Neural progenitor cell (in vitro differentiated cells): ENCODE measurements at regions not wholly inside any gene's neighbourhood (a gene's known extent, or its start where the extent isn't known, plus 50 kb on each side); places are given as distances from the start of the nearest gene placed in this dataset.

Experiments used
- EZH2 ChIP-seq: fragments of 200-600 bp; sonication (generic); IDR thresholded peaks from 2 replicates; pipeline ENCODE4 v1.6.1; 2017; ENCODE audit warnings: antibody characterized with exemption, mild to moderate bottlenecking, moderate library complexity
- EZH2phosphoT487 ChIP-seq: fragments of 200-600 bp; sonication (generic); IDR thresholded peaks from 2 replicates; pipeline ENCODE4 v1.6.1; 2017; ENCODE audit warnings: antibody characterized with exemption
- TF ChIP-seq, protein P1 (sequence below): fragments of 200-600 bp; sonication (generic); IDR thresholded peaks from 2 replicates; pipeline ENCODE4 v1.5.1; 2017; ENCODE audit warnings: antibody characterized with exemption, mild to moderate bottlenecking

DNA sequence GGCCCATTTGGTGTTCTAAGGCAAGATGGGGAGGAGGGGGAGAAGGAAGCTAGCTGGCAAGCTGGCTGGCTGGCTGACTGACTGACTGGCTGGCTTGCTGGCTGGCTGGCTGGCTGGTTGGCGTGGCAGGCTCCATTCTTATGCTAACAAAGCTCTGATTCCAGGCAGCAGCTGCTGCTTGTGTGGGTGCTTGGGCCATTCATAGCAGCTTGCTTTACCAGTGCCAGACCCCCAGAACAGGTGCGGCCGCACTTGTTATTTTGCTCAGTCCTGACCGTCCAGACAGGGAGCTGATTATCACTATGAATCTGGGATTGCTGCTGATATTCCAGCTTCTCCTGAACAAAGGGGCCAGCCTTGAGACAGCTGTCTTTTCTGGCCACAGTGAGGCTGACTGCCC is 131.2 kb upstream of the PAK3 start:
- TF ChIP-seq, protein P1, sequence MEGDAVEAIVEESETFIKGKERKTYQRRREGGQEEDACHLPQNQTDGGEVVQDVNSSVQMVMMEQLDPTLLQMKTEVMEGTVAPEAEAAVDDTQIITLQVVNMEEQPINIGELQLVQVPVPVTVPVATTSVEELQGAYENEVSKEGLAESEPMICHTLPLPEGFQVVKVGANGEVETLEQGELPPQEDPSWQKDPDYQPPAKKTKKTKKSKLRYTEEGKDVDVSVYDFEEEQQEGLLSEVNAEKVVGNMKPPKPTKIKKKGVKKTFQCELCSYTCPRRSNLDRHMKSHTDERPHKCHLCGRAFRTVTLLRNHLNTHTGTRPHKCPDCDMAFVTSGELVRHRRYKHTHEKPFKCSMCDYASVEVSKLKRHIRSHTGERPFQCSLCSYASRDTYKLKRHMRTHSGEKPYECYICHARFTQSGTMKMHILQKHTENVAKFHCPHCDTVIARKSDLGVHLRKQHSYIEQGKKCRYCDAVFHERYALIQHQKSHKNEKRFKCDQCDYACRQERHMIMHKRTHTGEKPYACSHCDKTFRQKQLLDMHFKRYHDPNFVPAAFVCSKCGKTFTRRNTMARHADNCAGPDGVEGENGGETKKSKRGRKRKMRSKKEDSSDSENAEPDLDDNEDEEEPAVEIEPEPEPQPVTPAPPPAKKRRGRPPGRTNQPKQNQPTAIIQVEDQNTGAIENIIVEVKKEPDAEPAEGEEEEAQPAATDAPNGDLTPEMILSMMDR: no peak
- no peak for TF ChIP-seq EZH2
- no peak for TF ChIP-seq EZH2phosphoT487
